ENCODE measurements at regions not wholly inside any gene's neighbourhood (a gene's known extent, or its start where the extent isn't known, plus 50 kb on each side); places are given as distances from the start of the nearest gene placed in this dataset.

- no peak overlapping the region for H3K18ac ChIP-seq (ENCODE audit: extremely low read depth, low read length)
- 81% methylated on average over 2 of the region's 2 CpGs; no CpG with 5 or more reads in 1 of the 2 experiments for WGBS, 2 experiments (ENCODE audit: extremely low coverage in 1 of 2, insufficient coverage in 1 of 2, insufficient read length in 1 of 2, insufficient replicate concordance in 2 of 2, low coverage in 1 of 2, low lambda C conversion rate in 2 of 2, missing lambda C conversion rate in 1 of 2)
- no peak overlapping the region for H3K14ac ChIP-seq (ENCODE audit: insufficient read length)
- no peak overlapping the region for H2BK20ac ChIP-seq (ENCODE audit: low read length)
- H3K9me3 ChIP-seq (ENCODE audit: insufficient read depth in 2 of 2, low read depth in 1 of 2, low read length in 1 of 2), result no peaks in the 10 kb centered on the region
- no peaks in the 10 kb centered on the region for H3K4me1 ChIP-seq (replicated peaks in 1 of 4; ENCODE audit: control insufficient read depth in 3 of 4, insufficient read depth in 4 of 4, low read length in 3 of 4)
- FAIRE-seq (no peak), DNase-seq (ENCODE audit: low read depth in 1 of 2, low spot score in 2 of 2) (no peak)
- ChIA-PET CTCF (ENCODE audit: partially characterized antibody) (interaction anchor here (0.6 kb wide), 2 partner anchors 35 to 1741 kb away, joined by 3 read pairs; no protein-coding TSS in a partner anchor), POLR2A (ENCODE audit: partially characterized antibody) (no interaction called here)
- no peak overlapping the region for H3K9ac ChIP-seq (replicated peaks in 1 of 4; ENCODE audit: extremely low read depth in 1 of 4, low read depth in 3 of 4, low read length in 3 of 4)
- H2BK120ac ChIP-seq (replicated peaks; ENCODE audit: low read depth, low read length), result no peak overlapping the region
- no peak overlapping the region for H4K8ac ChIP-seq (ENCODE audit: extremely low read depth, insufficient read depth, low read length)
- no peaks in the 10 kb centered on the region for H3K27me3 ChIP-seq (replicated peaks in 1 of 4; ENCODE audit: control insufficient read depth in 3 of 4, extremely low read depth in 1 of 4, insufficient read depth in 3 of 4, low read length in 3 of 4)
- H2AFZ ChIP-seq (ENCODE audit: low read length), result no peak overlapping the region
- no peaks in the 10 kb centered on the region for H4K20me1 ChIP-seq (replicated peaks in 1 of 2; ENCODE audit: control insufficient read depth in 1 of 2, insufficient read depth in 2 of 2, low read length in 2 of 2)
- no peak overlapping the region for H3K4me2 ChIP-seq (ENCODE audit: insufficient read depth in 1 of 2, low read depth in 2 of 2, low read length in 2 of 2)
- no peak overlapping the region for H2AK5ac ChIP-seq (ENCODE audit: low read depth, low read length)
- H3K79me1 ChIP-seq (ENCODE audit: low read depth, low read length), result no peaks in the 10 kb centered on the region
- H3K23me2 ChIP-seq (ENCODE audit: low read depth, low read length), result no peaks in the 10 kb centered on the region
- H3K4me3 ChIP-seq (ENCODE audit: extremely low read depth in 1 of 4, insufficient read depth in 2 of 4, low read depth in 3 of 4, low read length in 4 of 4), result no peak overlapping the region
- H4K5ac ChIP-seq (ENCODE audit: insufficient read length, low read depth, low read length), result no peak overlapping the region
- H3K27ac ChIP-seq (ENCODE audit: low read depth, low read length), result no peak overlapping the region
- no peak overlapping the region for H2BK15ac ChIP-seq (ENCODE audit: low read length)
- H3K79me2 ChIP-seq (ENCODE audit: control insufficient read depth in 1 of 2, insufficient read depth in 2 of 2, low read length in 2 of 2), result no peaks in the 10 kb centered on the region
- no peak overlapping the region for H2BK5ac ChIP-seq (ENCODE audit: low read depth, low read length)
- no peak overlapping the region for H3K56ac ChIP-seq (replicated peaks; ENCODE audit: insufficient read length, low read depth, low read length)
- H4K91ac ChIP-seq (replicated peaks; ENCODE audit: insufficient read length, low read length), result no peak overlapping the region
- no peak overlapping the region for H3K4ac ChIP-seq (replicated peaks; ENCODE audit: insufficient read length, low read depth, low read length)
- no peaks in the 10 kb centered on the region for H3K36me3 ChIP-seq (ENCODE audit: control insufficient read depth in 2 of 4, insufficient read depth in 4 of 4, low read length in 3 of 4)
- H2BK12ac ChIP-seq (ENCODE audit: low read depth, low read length), result no peak overlapping the region
- H3K23ac ChIP-seq (ENCODE audit: insufficient read length), result no peak overlapping the region
- TF ChIP-seq CEBPB (IDR thresholded peaks at IDR 0.05; ENCODE audit: low read depth, low read length), result no peak
- no peak for TF ChIP-seq BCL11A (IDR thresholded peaks at IDR 0.05; ENCODE audit: low read depth in 2 of 2, low read length in 2 of 2)
- TF ChIP-seq GABPA (IDR thresholded peaks at IDR 0.05; ENCODE audit: borderline replicate concordance, insufficient read depth, low read length), result no peak
- no peak for TF ChIP-seq RAD21 (IDR thresholded peaks at IDR 0.05 in 1 of 2, conservative IDR thresholded peaks at IDR 0.05 in 1 of 2; ENCODE audit: low read depth in 2 of 2, low read length in 2 of 2)
- TF ChIP-seq SUZ12 (IDR thresholded peaks at IDR 0.05; ENCODE audit: low read length), result no peak
- no peak for TF ChIP-seq EZH2 (IDR thresholded peaks at IDR 0.05; ENCODE audit: low read depth, low read length, severe bottlenecking)
- no peak for TF ChIP-seq CHD2 (IDR thresholded peaks at IDR 0.05; ENCODE audit: low read length)
- no peak for TF ChIP-seq SP1 (IDR thresholded peaks at IDR 0.05; ENCODE audit: low read depth, low read length)
- no peak for TF ChIP-seq YY1 (IDR thresholded peaks at IDR 0.05; ENCODE audit: low read depth, low read length)
- TF ChIP-seq GTF2F1 (IDR thresholded peaks at IDR 0.05; ENCODE audit: borderline replicate concordance, low read depth, low read length), result no peak
- no peak for TF ChIP-seq EP300 (IDR thresholded peaks at IDR 0.05; ENCODE audit: borderline replicate concordance in 1 of 2, low read depth in 2 of 2, low read length in 2 of 2)
- no peak for TF ChIP-seq JUN (IDR thresholded peaks at IDR 0.05; ENCODE audit: low read depth, low read length)
- no peak for TF ChIP-seq SP2 (IDR thresholded peaks at IDR 0.05; ENCODE audit: low read length)
- TF ChIP-seq, protein P1, sequence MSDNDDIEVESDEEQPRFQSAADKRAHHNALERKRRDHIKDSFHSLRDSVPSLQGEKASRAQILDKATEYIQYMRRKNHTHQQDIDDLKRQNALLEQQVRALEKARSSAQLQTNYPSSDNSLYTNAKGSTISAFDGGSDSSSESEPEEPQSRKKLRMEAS (IDR thresholded peaks at IDR 0.05), result no peak
- TF ChIP-seq SAP30 (IDR thresholded peaks at IDR 0.05; ENCODE audit: insufficient read depth, insufficient replicate concordance, low read length), result no peak
Measured at GRCh38 chr3:11727207-11727606, 83.5 kb upstream of the VGLL4 start.
